Tibial artery (tissue), 4 donors: ENCODE measurements at regions not wholly inside any gene's neighbourhood (a gene's known extent, or its start where the extent isn't known, plus 50 kb on each side); places are given as distances from the start of the nearest gene placed in this dataset.

Experiments used
- DNase-seq, 2 donors: peaks; one replicate each; pipeline ENCODE4 v3.0.0-alpha.2; 2019
- H3K27ac ChIP-seq, 2 donors: fragments of 200-600 bp; sonication (generic) in 1 of 2; 1 replicate in 1 of 2; 2 replicates in 1 of 2; pipeline ENCODE4 v1.5.1; 2018 to 2019; ENCODE audit warnings: mild to moderate bottlenecking in 1 of 2
- H3K27me3 ChIP-seq, 2 donors: fragments of 200-600 bp; sonication (generic) in 1 of 2; one replicate each; pipeline versions ENCODE4 v1.5.1 to v1.6.0; 2016 to 2019
- H3K36me3 ChIP-seq, 3 donors: fragments of 200-600 bp; sonication (generic) in 2 of 3; one replicate each; pipeline ENCODE4 v1.5.1; 2016 to 2019; ENCODE audit warnings: mild to moderate bottlenecking in 2 of 3
- H3K4me1 ChIP-seq, 4 donors: fragments of 200-600 bp; sonication (generic) in 2 of 4; 1 replicate in 3 of 4; 2 replicates in 1 of 4; pipeline ENCODE4 v1.5.1; 2016 to 2019
- H3K4me3 ChIP-seq, 2 donors: fragments of 200-600 bp; sonication (generic) in 1 of 2; 1 replicate in 1 of 2; 2 replicates in 1 of 2; pipeline ENCODE4 v1.5.1; 2018 to 2019; ENCODE audit warnings: mild to moderate bottlenecking in 2 of 2
- H3K9me3 ChIP-seq, 3 donors: fragments of 200-600 bp; sonication (generic) in 1 of 3; one replicate each; pipeline ENCODE4 v1.5.1; 2016 to 2019
- CTCF ChIP-seq, 2 experiments: fragments of 200-600 bp in 1 of 2; fragments of 450-650 bp in 1 of 2; IDR thresholded peaks; one replicate each; pipeline ENCODE4 v1.5.1; 2017 to 2019; ENCODE audit warnings: antibody characterized with exemption in 2 of 2, mild to moderate bottlenecking in 1 of 2, moderate library complexity in 1 of 2
- intact Hi-C: fragments of 100-400 bp; cut with DNase I; formaldehyde crosslinking; loops from one replicate; pipeline ENCODE4 v1.15.0; 2023; ENCODE audit warnings: low total_unique reads

DNA sequence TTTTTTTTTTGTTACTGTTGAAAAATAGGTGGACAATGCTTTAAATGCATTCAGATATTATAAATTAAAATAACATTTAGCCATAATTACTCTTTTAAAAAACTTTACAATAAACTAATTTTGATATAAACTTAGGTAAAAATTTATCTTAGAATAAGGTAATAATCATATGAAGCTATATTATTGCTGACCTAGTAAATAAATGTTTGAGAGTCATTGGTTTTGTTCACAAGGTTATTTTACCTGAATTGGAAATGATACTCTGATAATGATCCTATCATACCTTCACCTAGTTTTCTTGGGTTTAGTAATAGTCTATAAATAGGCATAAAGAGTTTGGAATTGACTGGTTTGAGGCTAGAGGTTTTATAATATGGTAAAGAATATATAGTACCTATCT, 1076.4 kb upstream of the CDH6 start:
- no peaks in the 10 kb centered on the region for H3K36me3 ChIP-seq
- no peak for TF ChIP-seq CTCF (IDR thresholded peaks at IDR 0.05)
- no peaks in the 10 kb centered on the region for H3K9me3 ChIP-seq
- no peak overlapping the region for H3K27ac ChIP-seq
- H3K4me1 ChIP-seq = no peaks in the 10 kb centered on the region
- H3K27me3 ChIP-seq = no peaks in the 10 kb centered on the region
- intact Hi-C loops = no loop called here
- DNase-seq = no peak
- no peak overlapping the region for H3K4me3 ChIP-seq

DNA sequence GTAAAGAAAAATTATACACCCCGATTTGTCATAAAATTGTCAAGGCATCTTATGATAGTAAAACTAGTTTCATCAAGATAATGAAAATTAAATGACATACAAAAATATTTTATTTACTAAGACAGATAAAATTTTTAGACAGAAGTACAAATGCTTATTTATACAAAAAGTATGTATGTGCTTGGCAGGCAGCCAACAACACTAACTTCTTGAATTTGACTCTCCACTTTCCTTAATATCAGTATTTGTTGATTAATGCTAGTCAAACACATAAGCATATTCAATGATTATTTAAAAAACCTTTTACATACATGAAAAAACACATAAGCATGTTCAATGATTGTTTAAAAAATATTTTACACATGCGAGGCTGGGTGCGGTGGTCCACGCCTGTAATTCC, 1079.9 kb upstream of the CDH6 start:
- intact Hi-C loops = no loop called here
- no peaks in the 10 kb centered on the region for H3K4me1 ChIP-seq
- H3K36me3 ChIP-seq = no peaks in the 10 kb centered on the region
- H3K4me3 ChIP-seq = no peak overlapping the region
- no peak for DNase-seq
- H3K9me3 ChIP-seq = no peaks in the 10 kb centered on the region
- H3K27ac ChIP-seq = no peak overlapping the region
- no peaks in the 10 kb centered on the region for H3K27me3 ChIP-seq
- TF ChIP-seq CTCF (IDR thresholded peaks at IDR 0.05) = no peak

- H3K27ac ChIP-seq = no peak overlapping the region
- intact Hi-C loops = no loop called here
- no peak for TF ChIP-seq CTCF (IDR thresholded peaks at IDR 0.05)
- H3K4me3 ChIP-seq = no peak overlapping the region
- no peaks in the 10 kb centered on the region for H3K4me1 ChIP-seq
- H3K9me3 ChIP-seq = no peaks in the 10 kb centered on the region
- H3K27me3 ChIP-seq = no peaks in the 10 kb centered on the region
- H3K36me3 ChIP-seq = no peaks in the 10 kb centered on the region
- no peak for DNase-seq
Measured at GRCh38 chr5:30112867-30113266, 1080.6 kb upstream of the CDH6 start.

DNA sequence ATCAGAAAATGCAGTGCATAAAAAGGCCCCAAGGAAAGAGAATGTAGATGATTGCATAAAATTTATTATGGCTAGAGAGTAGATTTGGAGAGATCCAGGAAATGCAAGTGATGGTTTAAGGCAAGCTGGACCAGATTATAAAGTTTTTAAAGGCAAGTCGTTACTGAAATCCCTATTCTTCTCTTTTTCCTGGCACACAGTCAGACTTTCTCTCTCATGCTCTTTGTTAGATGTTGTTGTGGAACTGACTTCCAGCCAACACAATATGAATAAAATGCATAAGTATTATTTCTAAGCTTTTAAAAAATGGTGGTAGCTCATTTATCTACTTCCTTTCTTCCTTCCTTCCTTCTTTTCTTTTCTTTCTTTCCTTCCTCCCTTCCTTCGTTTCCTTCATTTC, 1085.4 kb upstream of the CDH6 start:
- DNase-seq = no peak
- H3K36me3 ChIP-seq = no peaks in the 10 kb centered on the region
- H3K27ac ChIP-seq = no peak overlapping the region

DNA sequence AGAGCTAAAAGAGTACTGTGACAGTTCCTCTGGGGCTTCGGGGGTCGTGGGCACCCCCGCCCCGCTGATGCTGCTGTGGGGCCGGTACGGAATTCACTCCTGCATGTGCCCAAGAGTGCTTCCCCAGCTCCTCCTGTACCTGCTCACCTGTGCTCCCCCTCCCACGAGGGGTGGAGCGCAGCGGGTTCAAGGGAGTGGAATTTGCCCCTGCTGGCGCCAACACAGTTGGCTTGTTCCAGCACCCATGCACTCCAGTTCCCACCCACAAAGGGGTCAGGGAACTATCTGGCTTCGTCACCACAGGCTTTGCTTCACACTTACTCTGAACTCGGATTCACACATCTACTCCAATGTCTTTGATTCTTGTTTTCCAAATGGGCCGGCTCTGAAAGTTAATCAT, 1086.9 kb upstream of the CDH6 start:
- H3K9me3 ChIP-seq = no peaks in the 10 kb centered on the region
- TF ChIP-seq CTCF (IDR thresholded peaks at IDR 0.05) = no peak
- intact Hi-C loops = no loop called here
- H3K36me3 ChIP-seq = no peaks in the 10 kb centered on the region
- no peak overlapping the region for H3K4me3 ChIP-seq
- no peak for DNase-seq
- peaks cover 0 to 9% (median 0%) of the 10 kb centered on the region in 4 donors for H3K4me1 ChIP-seq
- H3K27me3 ChIP-seq = no peaks in the 10 kb centered on the region
- no peak overlapping the region for H3K27ac ChIP-seq

More for the DNA sequence above, 1085.4 kb upstream of the CDH6 start:
- intact Hi-C loops = no loop called here
- Histone ChIP-seq H3K4me3 (no peak overlapping the region), H3K4me1 (peaks cover 0 to 6% (median 0%) of the 10 kb centered on the region in 4 donors), H3K27me3 (no peaks in the 10 kb centered on the region), H3K9me3 (no peaks in the 10 kb centered on the region)
- no peak for TF ChIP-seq CTCF (IDR thresholded peaks at IDR 0.05)
